Gastrocnemius medialis (tissue), 4 donors: ENCODE measurements at regions not wholly inside any gene's neighbourhood (a gene's known extent, or its start where the extent isn't known, plus 50 kb on each side); places are given as distances from the start of the nearest gene placed in this dataset.

Experiments
- POLR2A ChIP-seq, 2 donors: fragments of 450-650 bp; IDR thresholded peaks; one replicate each; pipeline ENCODE4 v1.6.1; 2017; ENCODE audit warnings: antibody characterized with exemption in 2 of 2, mild to moderate bottlenecking in 2 of 2, moderate library complexity in 2 of 2
- TF ChIP-seq, protein P1 (sequence below), 5 experiments: fragments of 450-650 bp in 3 of 5; fragments of 200-600 bp in 2 of 5; sonication (generic) in 2 of 5; IDR thresholded peaks in 4 of 5; conservative IDR thresholded peaks in 1 of 5; 1 replicate in 4 of 5; 2 replicates in 1 of 5; pipeline ENCODE4 v1.5.1; 2016 to 2019; ENCODE audit warnings: antibody characterized with exemption in 5 of 5, mild to moderate bottlenecking in 3 of 5, moderate library complexity in 3 of 5

DNA sequence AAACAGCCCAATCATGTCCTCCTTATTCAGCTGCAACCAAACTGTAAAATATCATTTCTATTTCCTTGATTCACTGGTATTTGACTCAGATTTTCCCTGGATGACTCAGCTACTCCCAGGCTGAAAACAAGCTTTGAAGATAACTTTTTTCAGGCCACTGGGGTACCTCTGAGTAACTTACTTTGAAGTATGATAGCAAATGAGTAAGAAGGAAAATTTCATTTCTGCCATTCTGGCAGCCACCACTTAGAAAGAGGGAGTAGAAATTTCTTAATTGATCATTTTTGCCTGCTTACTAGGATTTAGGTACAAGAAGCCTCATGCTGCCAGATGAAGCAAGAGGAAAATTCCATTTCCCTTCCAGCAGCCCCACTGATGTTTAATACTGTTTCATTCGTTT, 247.4 kb downstream of the PRELID2 start:
- TF ChIP-seq, protein P1, sequence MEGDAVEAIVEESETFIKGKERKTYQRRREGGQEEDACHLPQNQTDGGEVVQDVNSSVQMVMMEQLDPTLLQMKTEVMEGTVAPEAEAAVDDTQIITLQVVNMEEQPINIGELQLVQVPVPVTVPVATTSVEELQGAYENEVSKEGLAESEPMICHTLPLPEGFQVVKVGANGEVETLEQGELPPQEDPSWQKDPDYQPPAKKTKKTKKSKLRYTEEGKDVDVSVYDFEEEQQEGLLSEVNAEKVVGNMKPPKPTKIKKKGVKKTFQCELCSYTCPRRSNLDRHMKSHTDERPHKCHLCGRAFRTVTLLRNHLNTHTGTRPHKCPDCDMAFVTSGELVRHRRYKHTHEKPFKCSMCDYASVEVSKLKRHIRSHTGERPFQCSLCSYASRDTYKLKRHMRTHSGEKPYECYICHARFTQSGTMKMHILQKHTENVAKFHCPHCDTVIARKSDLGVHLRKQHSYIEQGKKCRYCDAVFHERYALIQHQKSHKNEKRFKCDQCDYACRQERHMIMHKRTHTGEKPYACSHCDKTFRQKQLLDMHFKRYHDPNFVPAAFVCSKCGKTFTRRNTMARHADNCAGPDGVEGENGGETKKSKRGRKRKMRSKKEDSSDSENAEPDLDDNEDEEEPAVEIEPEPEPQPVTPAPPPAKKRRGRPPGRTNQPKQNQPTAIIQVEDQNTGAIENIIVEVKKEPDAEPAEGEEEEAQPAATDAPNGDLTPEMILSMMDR (IDR thresholded peaks at IDR 0.05 in 4 of 5, conservative IDR thresholded peaks at IDR 0.05 in 1 of 5): no peak
- no peak for TF ChIP-seq POLR2A (IDR thresholded peaks at IDR 0.05)
